GM12891 (cell line): ENCODE measurements at regions not wholly inside any gene's neighbourhood (a gene's known extent, or its start where the extent isn't known, plus 50 kb on each side); places are given as distances from the start of the nearest gene placed in this dataset.

Source experiments
- DNase-seq: peaks from one replicate; pipeline ENCODE4 v3.0.0; 2011; ENCODE audit warnings: low spot score; ENCODE audit not compliant: insufficient read length
- FAIRE-seq: peaks from 2 replicates; lab custom pipeline; 2011; peaks lifted over from hg19 to GRCh38; lab: Jason Lieb, UNC
- PAX5 ChIP-seq: IDR thresholded peaks from 2 replicates; pipeline ENCODE4 v1.6.1; 2011; ENCODE audit warnings: low read length, moderate library complexity, mild to moderate bottlenecking; ENCODE audit not compliant: insufficient read depth, severe bottlenecking
- POLR2A ChIP-seq: IDR thresholded peaks from 2 replicates; pipeline ENCODE4 v1.6.1; 2011; ENCODE audit warnings: low read depth, low read length, control low read depth
- POLR2AphosphoS5 ChIP-seq: IDR thresholded peaks from 2 replicates; pipeline ENCODE4 v1.6.1; 2011; ENCODE audit warnings: low read depth, low read length, control low read depth
- POU2F2 ChIP-seq: IDR thresholded peaks from 2 replicates; pipeline ENCODE4 v1.6.1; 2011; ENCODE audit warnings: low read depth, mild to moderate bottlenecking, control low read depth, low read length, moderate library complexity
- SPI1 ChIP-seq: IDR thresholded peaks from 2 replicates; pipeline ENCODE4 v1.6.1; 2011; ENCODE audit warnings: low read depth, low read length, control low read depth
- TAF1 ChIP-seq: IDR thresholded peaks from 2 replicates; pipeline ENCODE4 v1.6.1; 2011; ENCODE audit warnings: low read depth, low read length, control low read depth

DNA sequence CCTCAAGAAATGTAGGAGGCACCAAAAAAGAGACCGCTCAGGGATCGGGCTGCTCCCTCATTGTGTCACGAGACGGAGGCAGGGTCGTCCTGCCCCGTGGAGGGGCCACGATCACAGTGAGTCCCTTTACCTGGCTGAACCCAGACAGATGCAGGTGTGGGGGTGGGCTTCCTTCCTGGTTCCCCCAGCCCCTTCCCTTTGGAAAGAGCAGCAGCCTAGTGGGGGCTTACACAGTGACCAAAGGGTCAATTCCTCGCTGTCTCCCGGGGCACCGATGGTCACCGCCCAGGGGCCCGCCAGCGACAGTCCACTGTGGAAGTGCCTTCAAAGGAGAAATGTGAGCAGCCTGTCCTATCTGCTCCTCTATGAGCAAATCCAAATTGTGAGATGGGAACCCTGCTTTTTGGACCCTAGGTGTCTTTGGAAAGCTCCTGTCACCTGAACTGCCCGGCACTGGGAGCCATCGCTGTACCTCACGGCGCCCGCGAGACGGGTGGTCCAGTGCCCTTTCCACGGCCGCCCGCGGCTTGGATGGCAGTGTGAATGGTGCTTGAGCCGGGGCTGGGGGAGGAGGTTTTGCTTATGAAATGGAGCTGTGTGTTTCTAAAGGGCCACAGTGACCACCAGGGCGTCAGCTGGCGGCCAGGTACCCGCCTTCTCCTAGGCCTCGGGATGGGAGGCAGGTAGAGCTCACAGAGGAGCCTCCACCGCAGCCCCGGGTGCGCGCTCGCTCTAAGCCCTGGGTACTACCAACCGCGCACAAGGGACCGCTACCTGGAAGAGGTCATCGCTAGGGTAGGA lies 155.7 kb downstream of the KLF13 start:
- TF ChIP-seq TAF1 (no peak), POLR2AphosphoS5 (no peak), POU2F2 (no peak), PAX5 (no peak), SPI1 (no peak), POLR2A (no peak)
- no peak for DNase-seq
- FAIRE-seq: no peak

GRCh38 chr15:31483053-31483985 lies 156.7 kb downstream of the KLF13 start:
- FAIRE-seq (peak; percentile 78), DNase-seq (no peak)
- TF ChIP-seq TAF1: no peak
- no peak for TF ChIP-seq PAX5
- TF ChIP-seq POLR2AphosphoS5: no peak
- no peak for TF ChIP-seq SPI1
- TF ChIP-seq POLR2A: no peak
- no peak for TF ChIP-seq POU2F2

- TF ChIP-seq POLR2A (no peak), PAX5 (no peak), SPI1 (no peak), TAF1 (no peak), POLR2AphosphoS5 (no peak), POU2F2 (no peak)
- peak; percentile 35 for DNase-seq
- peak; percentile 86 for FAIRE-seq
These were observed 157.6 kb downstream of the KLF13 start for GRCh38 chr15:31483986-31484951.

GRCh38 chr15:31484986-31485385 lies 158.4 kb downstream of the KLF13 start:
- no peak for DNase-seq
- TF ChIP-seq POU2F2: no peak
- TF ChIP-seq SPI1: no peak
- TF ChIP-seq PAX5: no peak
- TF ChIP-seq TAF1: no peak
- no peak for TF ChIP-seq POLR2A
- no peak for TF ChIP-seq POLR2AphosphoS5
- FAIRE-seq: no peak

GRCh38 chr15:31485431-31485830 lies 158.8 kb downstream of the KLF13 start:
- DNase-seq: no peak
- TF ChIP-seq POLR2AphosphoS5 (no peak), POU2F2 (no peak), TAF1 (no peak), PAX5 (no peak), POLR2A (no peak), SPI1 (no peak)
- FAIRE-seq: no peak

GRCh38 chr15:31485911-31486461 lies 159.4 kb downstream of the KLF13 start:
- FAIRE-seq: no peak

DNA sequence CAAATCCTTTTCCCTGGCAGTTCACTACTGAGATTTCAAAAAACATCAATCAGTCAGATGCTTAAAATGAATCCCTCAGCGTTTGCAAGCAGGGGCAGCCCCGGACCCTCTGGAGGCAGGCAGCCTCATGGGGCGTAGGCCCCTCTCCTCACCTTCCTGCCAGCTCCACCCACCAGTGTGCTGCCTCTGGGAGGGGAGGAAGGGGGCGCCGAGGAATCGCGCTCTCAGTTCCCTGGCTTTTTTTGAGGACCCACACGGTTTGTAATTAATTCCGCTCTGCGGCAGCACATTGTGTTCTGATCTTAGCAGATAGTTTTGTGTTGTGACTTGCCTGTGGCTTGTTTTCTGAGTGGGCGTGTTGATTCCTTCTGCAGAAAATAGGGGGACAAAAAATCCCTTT lies 159.9 kb downstream of the KLF13 start:
- TF ChIP-seq SPI1: no peak
- TF ChIP-seq POU2F2: no peak
- TF ChIP-seq PAX5: no peak
- TF ChIP-seq POLR2A: no peak
- TF ChIP-seq POLR2AphosphoS5: no peak
- TF ChIP-seq TAF1: no peak

More at GRCh38 chr15:31485911-31486461, 159.4 kb downstream of the KLF13 start:
- TF ChIP-seq POLR2A (no peak), SPI1 (no peak), POLR2AphosphoS5 (no peak), TAF1 (no peak), PAX5 (no peak), POU2F2 (no peak)
- DNase-seq: no peak

GRCh38 chr15:31486906-31487695 lies 160.5 kb downstream of the KLF13 start:
- FAIRE-seq (no peak), DNase-seq (no peak)
- TF ChIP-seq TAF1 (no peak), SPI1 (no peak), PAX5 (no peak), POU2F2 (no peak), POLR2AphosphoS5 (no peak), POLR2A (no peak)

More for the DNA sequence above, 159.9 kb downstream of the KLF13 start:
- DNase-seq (no peak), FAIRE-seq (no peak)
